Mesenchymal stem cell (in vitro differentiated cells and primary cell): ENCODE measurements at regions not wholly inside any gene's neighbourhood (a gene's known extent, or its start where the extent isn't known, plus 50 kb on each side); places are given as distances from the start of the nearest gene placed in this dataset.
A peak's percentile ranks its signal among the peaks of the same experiment; 100 is the strongest.

Experiments used
- DNase-seq: peaks from one replicate; pipeline ENCODE4 v3.0.0-alpha.2; 2013
- H2AFZ ChIP-seq: one replicate; pipeline ENCODE4 v1.6.1; 2013; ENCODE audit warnings: low read depth, mild to moderate bottlenecking, control low read depth, inconsistent platforms, low read length, moderate library complexity
- H2AK5ac ChIP-seq: 2 replicates; pipeline ENCODE4 v1.6.1; 2013; ENCODE audit warnings: low read length, moderate library complexity, mild to moderate bottlenecking, inconsistent platforms; ENCODE audit not compliant: severe bottlenecking
- H2BK120ac ChIP-seq: one replicate; pipeline ENCODE4 v1.6.1; 2013; ENCODE audit warnings: low read depth, mild to moderate bottlenecking, inconsistent platforms, low read length, moderate library complexity
- H2BK12ac ChIP-seq, 2 experiments: one replicate each; pipeline ENCODE4 v1.6.1; 2013; ENCODE audit warnings: inconsistent platforms in 2 of 2, low read length in 2 of 2, mild to moderate bottlenecking in 2 of 2, moderate library complexity in 2 of 2, control low read depth in 1 of 2
- H2BK15ac ChIP-seq: one replicate; pipeline ENCODE4 v1.6.1; 2013; ENCODE audit warnings: mild to moderate bottlenecking, low read depth, inconsistent platforms; ENCODE audit not compliant: poor library complexity, severe bottlenecking
- H2BK5ac ChIP-seq: 2 replicates; pipeline ENCODE4 v1.6.1; 2013; ENCODE audit warnings: low read depth, mild to moderate bottlenecking, low read length, control low read depth, inconsistent platforms; ENCODE audit not compliant: poor library complexity, severe bottlenecking
- H3K14ac ChIP-seq, 2 experiments: one replicate each; pipeline ENCODE4 v1.6.1; 2013; ENCODE audit warnings: inconsistent platforms in 2 of 2, low read length in 2 of 2, control low read depth in 1 of 2, mild to moderate bottlenecking in 1 of 2, moderate library complexity in 1 of 2
- H3K18ac ChIP-seq, 2 experiments: one replicate each; pipeline ENCODE4 v1.6.1; 2013; ENCODE audit warnings: inconsistent platforms in 2 of 2, low read length in 2 of 2, control low read depth in 1 of 2, low read depth in 1 of 2, mild to moderate bottlenecking in 1 of 2
- H3K23ac ChIP-seq, 2 experiments: one replicate each; pipeline ENCODE4 v1.6.1; 2013; ENCODE audit warnings: inconsistent platforms in 2 of 2, low read length in 2 of 2, mild to moderate bottlenecking in 2 of 2, moderate library complexity in 2 of 2, control low read depth in 1 of 2
- H3K27ac ChIP-seq: 2 replicates; pipeline ENCODE4 v1.5.1; 2013; ENCODE audit warnings: mild to moderate bottlenecking, moderate library complexity, low read length, control low read depth, inconsistent platforms; ENCODE audit not compliant: poor library complexity, severe bottlenecking
- H3K27me3 ChIP-seq, 2 experiments: 2 replicates each; pipeline versions ENCODE4 v1.6.1 to v1.7.0; 2013; ENCODE audit warnings: low read length in 2 of 2, mild to moderate bottlenecking in 2 of 2, moderate library complexity in 2 of 2, control low read depth in 1 of 2, inconsistent platforms in 1 of 2; ENCODE audit not compliant: control insufficient read depth in 1 of 2, insufficient read depth in 1 of 2
- H3K36me3 ChIP-seq, 2 experiments: 2 replicates each; pipeline versions ENCODE4 v1.6.1 to v1.7.0; 2013; ENCODE audit warnings: low read length in 2 of 2, control low read depth in 1 of 2, inconsistent platforms in 1 of 2, low read depth in 1 of 2, mild to moderate bottlenecking in 1 of 2; ENCODE audit not compliant: insufficient read depth in 2 of 2, control insufficient read depth in 1 of 2
- H3K4ac ChIP-seq, 2 experiments: one replicate each; pipeline ENCODE4 v1.6.1; 2013; ENCODE audit warnings: inconsistent platforms in 2 of 2, low read length in 2 of 2, mild to moderate bottlenecking in 2 of 2, moderate library complexity in 2 of 2, control low read depth in 1 of 2, low read depth in 1 of 2
- H3K4me1 ChIP-seq: 2 replicates; pipeline ENCODE4 v1.6.1; 2013; ENCODE audit warnings: low read depth, low read length, control low read depth; ENCODE audit not compliant: control insufficient read depth, insufficient read depth
- H3K4me2 ChIP-seq: 2 replicates; pipeline ENCODE4 v1.6.1; 2013; ENCODE audit warnings: low read length, mild to moderate bottlenecking, inconsistent platforms; ENCODE audit not compliant: poor library complexity, severe bottlenecking
- H3K4me3 ChIP-seq, 2 experiments: 2 replicates each; pipeline versions ENCODE4 v1.5.1 to v1.7.0; 2013; ENCODE audit warnings: low read length in 2 of 2, mild to moderate bottlenecking in 2 of 2, control low read depth in 1 of 2, low read depth in 1 of 2; ENCODE audit not compliant: insufficient read depth in 1 of 2
- H3K79me1 ChIP-seq: replicated peaks from 2 replicates; pipeline ENCODE4 v1.6.1; 2013; ENCODE audit warnings: mild to moderate bottlenecking, control low read depth, low read length, inconsistent platforms; ENCODE audit not compliant: poor library complexity, severe bottlenecking
- H3K9ac ChIP-seq: 2 replicates; pipeline ENCODE4 v1.7.0; 2013; ENCODE audit warnings: mild to moderate bottlenecking, low read length, moderate library complexity
- H3K9me3 ChIP-seq: 2 replicates; pipeline ENCODE4 v1.7.0; 2013; ENCODE audit warnings: mild to moderate bottlenecking, low read length; ENCODE audit not compliant: control insufficient read depth
- H4K8ac ChIP-seq: one replicate; pipeline ENCODE4 v1.6.1; 2013; ENCODE audit warnings: inconsistent platforms, mild to moderate bottlenecking, low read length, moderate library complexity
- H4K91ac ChIP-seq: one replicate; pipeline ENCODE4 v1.6.1; 2013; ENCODE audit warnings: mild to moderate bottlenecking, low read length, inconsistent platforms
- WGBS: methylation state at CpG from one replicate; pipeline ENCODE4 v1.1.7; 2013; ENCODE audit warnings: mixed read lengths; 5-methylcytosine and 5-hydroxymethylcytosine counted together

- Histone ChIP-seq H2BK5ac (no peak overlapping the region), H2BK15ac (no peak overlapping the region), H4K8ac (no peak overlapping the region), H3K27ac (no peak overlapping the region), H2BK12ac (peak overlapping the region; percentile 70 to 80), H3K23ac (no peak overlapping the region), H3K14ac (no peak overlapping the region), H3K9me3 (peaks cover 2% of the 10 kb centered on the region), H4K91ac (peak overlapping the region; percentile 85), H2BK120ac (peak overlapping the region; percentile 36), H3K4me1 (peaks cover 19% of the 10 kb centered on the region), H3K4me2 (no peak overlapping the region), H2AFZ (no peak overlapping the region), H3K79me1 (no peaks in the 10 kb centered on the region), H3K4me3 (no peak overlapping the region), H3K4ac (peak overlapping the region in 1 of 2 experiments; percentile 55), H3K18ac (peak overlapping the region; percentile 35 to 53), H3K9ac (no peak overlapping the region), H2AK5ac (no peak overlapping the region), H3K27me3 (peaks cover 12 to 36% of the 10 kb centered on the region in 2 experiments), H3K36me3 (no peaks in the 10 kb centered on the region)
- no peak for DNase-seq
- WGBS = 70% methylated on average over 9 of the region's 9 CpGs
Observed at GRCh38 chr15:70159001-70159712, 61.4 kb upstream of the TLE3 start.

GRCh38 chr15:70158309-70159000 is 60.7 kb upstream of the TLE3 start:
- Histone ChIP-seq H3K4me3 (no peak overlapping the region), H2BK5ac (no peak overlapping the region), H3K36me3 (no peaks in the 10 kb centered on the region), H3K23ac (no peak overlapping the region), H3K4me1 (peaks cover 23% of the 10 kb centered on the region), H3K4me2 (no peak overlapping the region), H2BK12ac (peak overlapping the region in 1 of 2 experiments; percentile 73), H2AK5ac (no peak overlapping the region), H3K9ac (no peak overlapping the region), H2AFZ (no peak overlapping the region), H3K79me1 (no peaks in the 10 kb centered on the region), H3K27me3 (peaks cover 12 to 41% of the 10 kb centered on the region in 2 experiments), H2BK120ac (peak overlapping the region; percentile 11), H3K9me3 (no peaks in the 10 kb centered on the region), H3K27ac (no peak overlapping the region), H3K4ac (no peak overlapping the region), H3K18ac (peak overlapping the region in 1 of 2 experiments; percentile 88), H3K14ac (no peak overlapping the region), H4K91ac (no peak overlapping the region), H2BK15ac (no peak overlapping the region), H4K8ac (no peak overlapping the region)
- 94% methylated on average over 9 of the region's 9 CpGs for WGBS
- no peak for DNase-seq

- no peak overlapping the region for H2AFZ ChIP-seq
- peaks cover 12 to 30% of the 10 kb centered on the region in 2 experiments for H3K27me3 ChIP-seq
- no peak overlapping the region for H2BK120ac ChIP-seq
- H3K14ac ChIP-seq = peak overlapping the region in 1 of 2 experiments; percentile 73
- no peak overlapping the region for H2AK5ac ChIP-seq
- H3K79me1 ChIP-seq = no peaks in the 10 kb centered on the region
- H2BK15ac ChIP-seq = peak overlapping the region; percentile 94
- H4K91ac ChIP-seq = peak overlapping the region; percentile 53
- peak overlapping the region; percentile 37 to 71 for H3K4ac ChIP-seq
- peak; percentile 46 for DNase-seq
- H2BK12ac ChIP-seq = peak overlapping the region; percentile 87 to 98
- WGBS = 92% methylated on average over 17 of the region's 17 CpGs
- no peak overlapping the region for H3K9ac ChIP-seq
- no peaks in the 10 kb centered on the region for H3K9me3 ChIP-seq
- no peaks in the 10 kb centered on the region for H3K36me3 ChIP-seq
- H3K4me1 ChIP-seq = peaks cover 30% of the 10 kb centered on the region
- no peak overlapping the region for H3K4me3 ChIP-seq
- H2BK5ac ChIP-seq = no peak overlapping the region
- H3K4me2 ChIP-seq = no peak overlapping the region
- H4K8ac ChIP-seq = no peak overlapping the region
- H3K23ac ChIP-seq = no peak overlapping the region
- H3K27ac ChIP-seq = no peak overlapping the region
- H3K18ac ChIP-seq = peak overlapping the region; percentile 69 to 85
Observed at GRCh38 chr15:70156671-70157271, 59.1 kb upstream of the TLE3 start.
